ENCODE measurements at regions not wholly inside any gene's neighbourhood (a gene's known extent, or its start where the extent isn't known, plus 50 kb on each side); places are given as distances from the start of the nearest gene placed in this dataset.

GRCh38 chr15:87167706-87168105, 1088.0 kb downstream of the AGBL1 start:
- POLR2A ChIA-PET = no interaction called here
- H3K27ac Mint-ChIP-seq = no peak overlapping the region

GRCh38 chr15:87167055-87167454, 1087.4 kb downstream of the AGBL1 start:
- no peak for ATAC-seq (ENCODE audit: poor library complexity)
- ChIA-PET CTCF (no interaction called here), POLR2A (no interaction called here)
- Histone ChIP-seq H3K27ac (ENCODE audit: low read depth in 1 of 2, low read length in 2 of 2) (no peak overlapping the region), H3K4me3 (ENCODE audit: low read length) (no peak overlapping the region), H3K36me3 (ENCODE audit: insufficient read depth, low read length) (no peaks in the 10 kb centered on the region), H3K4me1 (ENCODE audit: insufficient read depth, low read length) (no peaks in the 10 kb centered on the region), H3K27me3 (ENCODE audit: control insufficient read depth in 1 of 2, insufficient read depth in 2 of 2, low read length in 2 of 2) (no peaks in the 10 kb centered on the region), H3K9me3 (ENCODE audit: control insufficient read depth in 1 of 2, insufficient read depth in 1 of 2, low read length in 2 of 2) (no peaks in the 10 kb centered on the region)
- H3K4me1 Mint-ChIP-seq (ENCODE audit: low read depth) = no peaks in the 10 kb centered on the region
- H3K9me3 Mint-ChIP-seq = no peaks in the 10 kb centered on the region
- TF ChIP-seq CTCF (IDR thresholded peaks at IDR 0.05) = no peak
- H3K27me3 Mint-ChIP-seq = no peaks in the 10 kb centered on the region
- no peak overlapping the region for H3K27ac Mint-ChIP-seq
- intact Hi-C loops (cut with DNase I, micrococcal nuclease) = no loop called here
- no peaks in the 10 kb centered on the region for H3K36me3 Mint-ChIP-seq (ENCODE audit: low read depth)
- DNase-seq = no peak
- H3K4me3 Mint-ChIP-seq = no peak overlapping the region

More at GRCh38 chr15:87167706-87168105, 1088.0 kb downstream of the AGBL1 start:
- H3K36me3 Mint-ChIP-seq (ENCODE audit: low read depth) = no peaks in the 10 kb centered on the region
- H3K4me1 Mint-ChIP-seq (ENCODE audit: low read depth) = no peaks in the 10 kb centered on the region
- DNase-seq (no peak), ATAC-seq (ENCODE audit: poor library complexity) (no peak)
- no peaks in the 10 kb centered on the region for H3K27me3 ChIP-seq (ENCODE audit: control insufficient read depth in 1 of 2, insufficient read depth in 2 of 2, low read length in 2 of 2)
- no peak overlapping the region for H3K4me3 ChIP-seq (ENCODE audit: low read length)
- CTCF ChIA-PET = no interaction called here
- intact Hi-C loops (cut with DNase I, micrococcal nuclease) = no loop called here
- H3K27ac ChIP-seq (ENCODE audit: low read depth in 1 of 2, low read length in 2 of 2) = no peak overlapping the region
- H3K36me3 ChIP-seq (ENCODE audit: insufficient read depth, low read length) = no peaks in the 10 kb centered on the region
- H3K27me3 Mint-ChIP-seq = no peaks in the 10 kb centered on the region
- no peaks in the 10 kb centered on the region for H3K4me1 ChIP-seq (ENCODE audit: insufficient read depth, low read length)
- H3K9me3 ChIP-seq (ENCODE audit: control insufficient read depth in 1 of 2, insufficient read depth in 1 of 2, low read length in 2 of 2) = no peaks in the 10 kb centered on the region
- H3K4me3 Mint-ChIP-seq = no peak overlapping the region
- no peak for TF ChIP-seq CTCF (IDR thresholded peaks at IDR 0.05)
- no peaks in the 10 kb centered on the region for H3K9me3 Mint-ChIP-seq

GRCh38 chr15:87155771-87156170, 1076.1 kb downstream of the AGBL1 start:
- no peak for ATAC-seq (ENCODE audit: poor library complexity)
- ChIA-PET CTCF (no interaction called here), POLR2A (no interaction called here)
- no peaks in the 10 kb centered on the region for H3K36me3 Mint-ChIP-seq (ENCODE audit: low read depth)
- Histone ChIP-seq H3K4me1 (ENCODE audit: insufficient read depth, low read length) (no peaks in the 10 kb centered on the region), H3K27me3 (ENCODE audit: control insufficient read depth in 1 of 2, insufficient read depth in 2 of 2, low read length in 2 of 2) (no peaks in the 10 kb centered on the region), H3K27ac (ENCODE audit: low read depth in 1 of 2, low read length in 2 of 2) (no peak overlapping the region), H3K4me3 (ENCODE audit: low read length) (no peak overlapping the region), H3K9me3 (ENCODE audit: control insufficient read depth in 1 of 2, insufficient read depth in 1 of 2, low read length in 2 of 2) (no peaks in the 10 kb centered on the region), H3K36me3 (ENCODE audit: insufficient read depth, low read length) (no peaks in the 10 kb centered on the region)
- peaks cover 5% of the 10 kb centered on the region for H3K9me3 Mint-ChIP-seq
- H3K27me3 Mint-ChIP-seq = no peaks in the 10 kb centered on the region
- H3K27ac Mint-ChIP-seq = no peak overlapping the region
- DNase-seq = no peak
- no peaks in the 10 kb centered on the region for H3K4me1 Mint-ChIP-seq (ENCODE audit: low read depth)
- intact Hi-C loops (cut with DNase I, micrococcal nuclease) = no loop called here
- H3K4me3 Mint-ChIP-seq = no peak overlapping the region
- TF ChIP-seq CTCF (IDR thresholded peaks at IDR 0.05) = no peak

All from CD4-positive, alpha-beta T cell (primary cell).